Left ventricle myocardium superior (tissue), 1 donor: ENCODE measurements at regions not wholly inside any gene's neighbourhood (a gene's known extent, or its start where the extent isn't known, plus 50 kb on each side); places are given as distances from the start of the nearest gene placed in this dataset.

Experiments used
- ATAC-seq: fragments of 200-7000 bp; cut with Tn5 transposase; one replicate; pipeline ENCODE4 v1.9.1; 2020; ENCODE audit warnings: mild to moderate bottlenecking, moderate library complexity
- DNase-seq: peaks from one replicate; pipeline ENCODE4 v3.0.0-alpha.2; 2020
- intact Hi-C: fragments of 100-400 bp; cut with micrococcal nuclease; formaldehyde crosslinking; loops from one replicate; pipeline ENCODE4 v1.11.0; 2022
- donor health status: DM: no; HTN: yes; CAD: no; lungs with severe emphysema.

DNA sequence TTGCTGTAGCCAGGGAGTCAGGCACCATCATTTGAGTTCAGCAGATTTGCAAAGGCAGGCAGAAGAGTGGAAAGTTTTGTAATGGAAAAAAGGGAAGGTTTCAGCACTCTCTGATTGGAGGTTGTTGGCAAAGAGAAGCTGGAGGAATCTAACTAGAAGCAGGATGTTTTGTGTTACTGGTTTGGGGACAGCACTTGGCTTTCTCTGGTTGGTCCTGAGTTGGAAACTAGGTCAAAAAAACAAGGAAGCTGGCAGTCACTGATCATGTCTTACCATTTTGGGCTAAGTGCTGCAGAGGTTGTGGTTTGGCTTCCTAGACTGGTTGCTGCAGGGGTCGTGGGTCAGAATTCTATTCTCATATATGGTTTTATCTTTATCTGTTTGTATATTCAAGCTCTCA, 189.8 kb downstream of the DRD1 start:
- ATAC-seq (peak; percentile 90), DNase-seq (no peak)
- intact Hi-C loops: no loop called here

DNA sequence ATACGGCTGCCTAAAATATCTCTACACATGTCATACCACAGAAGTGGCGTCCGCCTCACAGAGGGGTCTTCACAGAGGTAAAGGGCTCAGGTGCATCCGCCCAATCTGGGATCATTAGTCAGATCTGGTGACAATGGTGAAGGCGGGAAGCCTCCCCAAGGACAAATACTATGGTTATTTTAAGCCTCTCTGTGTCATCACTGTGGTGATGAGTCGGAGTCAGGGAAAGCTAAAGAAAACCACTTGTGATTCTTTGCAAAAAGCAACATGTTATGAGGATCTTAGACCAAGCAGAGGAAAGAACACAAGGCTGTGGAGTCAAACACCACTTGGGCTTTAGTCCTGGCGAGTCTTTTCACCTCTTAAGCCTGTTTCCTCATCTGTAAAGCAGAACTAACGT, 190.4 kb downstream of the DRD1 start:
- intact Hi-C loops: no loop called here
- ATAC-seq (no peak), DNase-seq (no peak)

DNA sequence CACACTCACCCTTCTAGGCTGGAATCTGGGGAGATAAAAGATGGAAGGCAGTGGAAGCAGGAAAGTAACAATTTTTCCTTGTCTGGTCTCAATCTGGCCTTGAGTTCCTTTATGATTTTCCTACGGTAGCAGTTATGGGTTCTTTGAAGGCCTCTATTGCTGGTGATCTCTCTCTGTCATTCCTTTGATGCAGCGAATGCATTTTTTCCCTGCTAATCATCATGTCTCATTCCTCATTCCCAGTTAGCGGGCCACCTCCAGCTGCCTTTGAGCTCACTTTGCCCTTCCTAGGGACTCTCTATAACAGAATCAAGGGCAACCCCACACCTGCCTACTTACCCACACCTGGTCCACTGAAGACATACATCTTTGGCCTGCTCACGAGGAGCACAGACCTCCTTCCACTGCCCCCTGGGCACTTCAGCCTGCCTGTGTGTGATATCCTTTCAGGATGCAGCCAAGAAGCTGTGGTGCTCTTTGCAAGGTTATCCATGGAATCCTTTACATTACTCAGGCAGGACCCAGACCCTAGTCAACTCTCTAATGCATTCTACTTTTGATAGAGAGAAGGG, 191.7 kb downstream of the DRD1 start:
- intact Hi-C loops: no loop called here
- no peak for ATAC-seq
- DNase-seq: no peak

DNA sequence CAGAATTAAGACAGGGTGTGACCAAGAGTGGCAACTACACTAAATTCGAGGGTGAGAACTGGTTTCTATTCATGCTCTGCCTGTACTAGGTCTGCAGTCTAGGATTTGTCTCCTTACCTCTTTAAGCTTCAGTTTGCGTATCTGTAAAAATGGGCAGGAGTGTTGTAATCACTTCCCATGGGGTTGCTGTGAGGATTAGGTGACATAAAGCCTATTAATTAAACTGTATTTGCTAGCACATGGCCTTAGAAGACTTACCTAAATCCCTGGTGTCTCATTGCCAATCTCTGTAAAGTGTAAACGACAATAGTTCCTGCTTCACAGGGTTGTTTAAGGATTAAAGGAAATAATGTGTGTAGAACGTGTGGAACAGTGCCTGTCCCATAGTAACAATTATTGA, 193.6 kb downstream of the DRD1 start:
- no peak for ATAC-seq
- intact Hi-C loops: no loop called here
- DNase-seq: no peak

DNA sequence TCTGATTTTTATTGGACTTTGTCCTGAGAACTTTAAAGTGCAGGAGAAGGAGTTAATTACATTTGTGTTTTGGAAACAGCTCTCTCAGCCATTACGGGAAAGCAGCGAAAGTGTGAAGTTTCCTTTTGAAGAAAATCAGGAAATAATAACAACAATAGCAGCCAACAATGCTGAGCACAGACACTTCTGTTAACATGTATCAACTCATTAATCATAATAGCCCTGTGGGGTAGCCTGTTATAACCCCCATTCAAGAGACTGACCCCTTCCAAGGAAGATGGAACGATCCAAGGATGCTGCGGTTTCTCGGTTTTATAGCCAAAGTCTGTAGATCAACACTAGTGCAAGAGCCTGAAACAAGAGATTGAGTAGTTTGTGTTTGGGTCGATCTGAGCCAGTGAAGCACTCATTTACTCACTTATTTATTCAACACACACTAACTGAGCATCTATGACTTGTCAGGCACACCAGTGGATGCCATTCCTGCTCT, 195.5 kb downstream of the DRD1 start:
- intact Hi-C loops: no loop called here
- no peak for ATAC-seq
- DNase-seq: no peak

- DNase-seq: no peak
- intact Hi-C loops: no loop called here
- ATAC-seq: no peak
These were observed 197.0 kb downstream of the DRD1 start for GRCh38 chr5:175246889-175247520.

- DNase-seq (no peak), ATAC-seq (no peak)
- intact Hi-C loops: no loop called here
These were observed 197.6 kb downstream of the DRD1 start for GRCh38 chr5:175246242-175246888.

DNA sequence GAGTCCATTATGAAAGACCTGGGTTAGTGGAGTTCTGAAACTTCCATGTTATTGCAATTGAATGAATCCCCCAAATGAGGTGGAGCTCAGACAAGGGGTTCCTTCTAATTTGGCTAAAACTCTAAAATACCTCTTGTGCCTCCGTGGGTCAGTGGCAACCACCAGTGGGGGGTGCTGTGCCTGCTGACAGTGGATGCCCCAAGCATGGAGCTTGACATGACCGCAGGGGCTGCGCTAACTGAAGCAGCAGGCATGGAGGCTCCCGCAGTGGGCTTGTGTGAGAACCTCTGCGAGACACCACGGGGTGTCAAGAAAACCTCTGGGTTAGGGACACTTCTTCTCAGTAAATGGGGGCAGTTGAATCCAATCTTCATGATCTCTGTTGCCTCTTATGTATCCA, 200.5 kb downstream of the DRD1 start:
- ATAC-seq (no peak), DNase-seq (no peak)
- intact Hi-C loops: no loop called here

DNA sequence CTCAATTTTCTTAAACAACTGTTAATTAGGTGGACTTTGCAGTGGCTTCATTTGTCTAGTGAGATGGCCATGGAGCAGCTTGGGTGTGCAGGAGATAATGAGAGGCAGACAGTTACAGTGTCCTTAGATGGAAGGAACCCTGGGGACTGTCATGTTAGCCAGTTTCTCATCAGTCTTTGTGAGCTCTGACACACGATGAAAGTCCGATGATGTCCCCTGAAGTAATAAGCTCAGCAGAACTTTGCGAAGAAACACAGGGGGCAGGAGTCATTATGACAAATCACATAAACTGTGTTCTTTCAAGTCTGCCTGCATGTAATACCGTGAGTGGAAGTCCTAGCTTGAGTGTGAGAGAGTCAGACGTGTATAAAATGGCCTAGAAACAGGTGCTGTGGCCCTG, 201.8 kb downstream of the DRD1 start:
- no peak for ATAC-seq
- intact Hi-C loops: no loop called here
- no peak for DNase-seq

- DNase-seq (no peak), ATAC-seq (no peak)
- intact Hi-C loops: no loop called here
These were observed 205.7 kb downstream of the DRD1 start for GRCh38 chr5:175238326-175238725.

GRCh38 chr5:175236176-175236575, 207.8 kb downstream of the DRD1 start:
- DNase-seq (no peak), ATAC-seq (no peak)
- intact Hi-C loops: no loop called here

- no peak for ATAC-seq
- DNase-seq: no peak
- intact Hi-C loops: no loop called here
These were observed 208.6 kb downstream of the DRD1 start for GRCh38 chr5:175235251-175235960.

DNA sequence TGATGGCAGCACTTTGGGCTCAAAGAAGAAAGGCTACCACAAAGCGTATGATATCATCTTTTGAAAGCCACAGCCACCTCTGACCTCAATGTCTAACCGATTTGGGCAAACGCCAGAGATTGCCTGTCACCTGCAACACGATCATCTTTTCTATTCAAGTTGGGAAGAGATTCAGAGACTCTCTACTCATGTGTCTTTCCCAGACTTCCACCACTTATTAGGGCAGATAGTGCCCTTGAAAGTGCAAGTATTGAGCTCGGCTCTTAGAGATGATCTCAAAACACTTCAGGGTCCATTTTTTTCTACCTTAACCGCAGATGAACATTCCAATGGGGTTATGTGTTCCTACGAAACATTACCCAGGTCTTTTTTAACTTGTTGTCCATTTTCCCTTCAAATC, 213.7 kb downstream of the DRD1 start:
- ATAC-seq: no peak
- intact Hi-C loops: no loop called here

DNA sequence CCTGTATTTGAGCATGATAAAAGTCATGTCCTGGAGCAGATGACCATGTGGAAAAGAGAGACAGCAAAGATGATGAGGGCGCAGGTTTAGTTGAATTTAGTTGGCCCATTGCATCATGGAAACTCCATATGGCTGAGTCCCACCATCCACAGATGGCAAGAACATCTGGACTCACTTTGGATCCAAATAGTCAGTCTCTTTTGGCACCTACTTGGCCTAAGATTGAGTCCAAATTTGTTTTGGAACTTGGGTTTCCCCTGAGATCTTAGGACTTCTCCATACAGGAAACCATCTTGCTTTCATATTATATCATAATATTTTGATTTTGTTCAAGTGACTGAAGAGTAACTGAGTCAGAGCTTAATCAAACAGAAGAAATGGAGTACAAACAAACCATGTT, 217.5 kb downstream of the DRD1 start:
- no peak for DNase-seq
- intact Hi-C loops: no loop called here
- ATAC-seq: peak; percentile 25

More for the DNA sequence above, 213.7 kb downstream of the DRD1 start:
- no peak for DNase-seq

DNA sequence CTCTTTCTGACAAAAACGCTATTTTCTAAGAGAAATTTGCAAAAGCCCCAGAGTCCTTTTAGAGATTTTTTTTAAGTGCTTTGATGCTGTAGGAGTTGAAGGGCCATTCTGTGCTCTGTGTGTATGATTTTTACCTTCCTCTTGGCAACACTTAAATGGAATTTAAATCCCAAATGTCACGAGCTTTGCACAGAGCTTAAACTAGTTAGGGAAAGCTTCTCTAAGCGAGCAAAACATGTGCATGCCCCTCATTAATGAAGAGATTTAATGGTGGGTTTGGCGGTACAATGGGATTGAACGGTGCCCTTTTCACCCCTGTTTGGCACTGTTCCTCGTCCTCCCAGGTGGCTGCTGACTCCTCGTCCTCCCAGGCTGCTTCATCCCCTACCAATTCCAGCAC, 220.7 kb downstream of the DRD1 start:
- DNase-seq (no peak), ATAC-seq (no peak)
- intact Hi-C loops: no loop called here

DNA sequence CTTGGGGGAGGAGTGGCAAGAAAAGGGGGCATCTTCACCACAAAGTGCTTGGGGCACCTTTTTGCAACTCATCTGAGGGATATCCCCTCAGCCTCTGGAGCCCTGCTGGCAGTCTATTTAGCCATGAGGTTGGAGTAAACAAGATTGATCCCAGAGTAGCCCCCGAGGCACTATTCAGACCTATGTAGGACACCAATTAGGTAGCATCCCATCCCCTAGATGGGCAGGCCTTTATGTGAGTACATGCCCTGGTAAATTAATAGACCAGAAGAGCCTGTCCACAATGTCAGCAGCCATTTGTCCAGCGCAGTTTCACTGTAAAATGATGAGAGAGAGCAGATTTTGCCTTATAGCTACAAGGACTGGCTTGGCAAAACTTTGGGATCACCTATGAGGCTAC, 221.4 kb downstream of the DRD1 start:
- DNase-seq: no peak
- ATAC-seq: no peak
- intact Hi-C loops: no loop called here

GRCh38 chr5:175220549-175220948, 223.4 kb downstream of the DRD1 start:
- intact Hi-C loops: no loop called here
- DNase-seq (no peak), ATAC-seq (no peak)

GRCh38 chr5:175219366-175219765, 224.6 kb downstream of the DRD1 start:
- intact Hi-C loops: no loop called here
- DNase-seq (no peak), ATAC-seq (no peak)

DNA sequence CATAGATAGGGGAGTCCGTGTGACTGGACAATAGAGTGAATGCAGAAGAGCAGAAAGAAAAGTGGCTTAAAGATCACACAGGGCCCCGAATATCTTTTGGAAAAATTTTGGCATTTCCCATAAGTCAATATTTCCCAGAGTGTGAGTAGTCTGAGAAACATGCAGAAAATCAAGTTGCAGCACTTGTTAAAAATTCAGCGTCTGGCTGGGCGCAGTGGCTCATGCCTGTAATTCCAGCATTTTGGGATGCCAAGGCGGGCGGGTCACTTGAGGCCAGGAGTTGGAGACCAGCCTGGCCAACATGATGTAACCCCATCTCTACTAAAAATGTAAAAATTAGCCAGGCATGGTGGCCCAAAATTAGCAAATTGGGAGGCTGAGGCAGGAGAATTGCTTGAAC, 227.0 kb downstream of the DRD1 start:
- DNase-seq (no peak), ATAC-seq (no peak)
- intact Hi-C loops: no loop called here

DNA sequence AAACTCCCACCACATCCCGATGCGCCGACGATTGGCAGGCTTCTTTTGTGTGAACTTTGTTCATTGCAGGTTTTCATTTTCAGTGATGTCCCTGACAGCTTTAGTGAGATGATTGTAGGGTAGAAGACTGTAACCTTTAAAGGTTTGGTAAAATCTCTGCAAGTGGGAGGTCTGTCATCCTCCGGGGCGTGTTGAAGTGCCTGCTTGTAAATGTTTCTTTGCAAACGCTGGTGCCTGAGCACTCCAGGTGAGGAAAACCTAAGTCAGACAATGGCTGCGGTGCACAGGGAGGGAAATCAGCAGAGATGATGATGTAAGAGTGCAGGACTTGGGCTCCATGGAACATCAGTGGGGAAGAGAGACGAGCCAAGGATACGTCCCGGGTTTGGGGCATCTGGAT, 228.1 kb downstream of the DRD1 start:
- ATAC-seq: no peak
- no peak for DNase-seq
- intact Hi-C loops: no loop called here
